ENCODE measurements at regions not wholly inside any gene's neighbourhood (a gene's known extent, or its start where the extent isn't known, plus 50 kb on each side); places are given as distances from the start of the nearest gene placed in this dataset.

GRCh38 chr5:6827526-6828219, 114.4 kb downstream of the TENT4A start:
- no peaks in the 10 kb centered on the region for H3K27me3 ChIP-seq (ENCODE audit: low read length)
- peak overlapping the region; percentile 18; the same call in 1 of the 2 replicates for H3K4me3 ChIP-seq (ENCODE audit: low read length)
- H4K20me1 ChIP-seq (ENCODE audit: insufficient read depth, low read depth, low read length) = no peaks in the 10 kb centered on the region
- no peaks in the 10 kb centered on the region for H3K9me2 ChIP-seq (replicated peaks; ENCODE audit: insufficient read depth, low read length)
- no peaks in the 10 kb centered on the region for H3K79me2 ChIP-seq (ENCODE audit: low read length)
- peak overlapping the region; percentile 36 for H3K4me2 ChIP-seq (ENCODE audit: low read depth, low read length, poor library complexity, severe bottlenecking)
- peak overlapping the region; percentile 38 for H3K9ac ChIP-seq (ENCODE audit: low read length)
- peak overlapping the region; percentile 63; the same call in 1 of the 2 replicates for H2AFZ ChIP-seq (ENCODE audit: low read length)
- no peaks in the 10 kb centered on the region; the same call in 1 of the 2 replicates for H3K9me3 ChIP-seq (ENCODE audit: low read length)
- no peaks in the 10 kb centered on the region for H3K36me3 ChIP-seq (ENCODE audit: insufficient read depth, low read length)
- no peak overlapping the region for H3K27ac ChIP-seq (ENCODE audit: low read length)
- no peaks in the 10 kb centered on the region; the same call in 1 of the 2 replicates for H3K4me1 ChIP-seq (ENCODE audit: low read length)
- peak; percentile 60 for DNase-seq

- Histone ChIP-seq H3K79me2 (ENCODE audit: low read length) (no peaks in the 10 kb centered on the region), H4K20me1 (ENCODE audit: insufficient read depth, low read depth, low read length) (no peaks in the 10 kb centered on the region), H3K9ac (ENCODE audit: low read length) (no peak overlapping the region), H3K36me3 (ENCODE audit: insufficient read depth, low read length) (no peaks in the 10 kb centered on the region), H3K4me3 (ENCODE audit: low read length) (no peak overlapping the region), H2AFZ (ENCODE audit: low read length) (no peak overlapping the region), H3K27ac (ENCODE audit: low read length) (no peak overlapping the region), H3K4me1 (ENCODE audit: low read length) (no peaks in the 10 kb centered on the region; the same call in 1 of the 2 replicates), H3K9me3 (ENCODE audit: low read length) (no peaks in the 10 kb centered on the region; the same call in 1 of the 2 replicates), H3K4me2 (ENCODE audit: low read depth, low read length, poor library complexity, severe bottlenecking) (no peak overlapping the region), H3K9me2 (replicated peaks; ENCODE audit: insufficient read depth, low read length) (no peaks in the 10 kb centered on the region), H3K27me3 (ENCODE audit: low read length) (no peaks in the 10 kb centered on the region)
- DNase-seq = no peak
Measured at GRCh38 chr5:6829150-6829784, 116.0 kb downstream of the TENT4A start.

- H3K36me3 ChIP-seq (ENCODE audit: insufficient read depth, low read length) = no peaks in the 10 kb centered on the region
- no peak overlapping the region for H2AFZ ChIP-seq (ENCODE audit: low read length)
- H3K27me3 ChIP-seq (ENCODE audit: low read length) = no peaks in the 10 kb centered on the region
- no peaks in the 10 kb centered on the region for H4K20me1 ChIP-seq (ENCODE audit: insufficient read depth, low read depth, low read length)
- H3K9ac ChIP-seq (ENCODE audit: low read length) = no peak overlapping the region
- H3K4me3 ChIP-seq (ENCODE audit: low read length) = no peak overlapping the region
- H3K79me2 ChIP-seq (ENCODE audit: low read length) = no peaks in the 10 kb centered on the region
- no peaks in the 10 kb centered on the region; the same call in 1 of the 2 replicates for H3K4me1 ChIP-seq (ENCODE audit: low read length)
- H3K9me2 ChIP-seq (replicated peaks; ENCODE audit: insufficient read depth, low read length) = no peaks in the 10 kb centered on the region
- DNase-seq = no peak
- H3K4me2 ChIP-seq (ENCODE audit: low read depth, low read length, poor library complexity, severe bottlenecking) = no peak overlapping the region
- no peaks in the 10 kb centered on the region; the same call in 1 of the 2 replicates for H3K9me3 ChIP-seq (ENCODE audit: low read length)
- no peak overlapping the region for H3K27ac ChIP-seq (ENCODE audit: low read length)
Measured at GRCh38 chr5:6830643-6831239, 117.5 kb downstream of the TENT4A start.

GRCh38 chr5:6831678-6832671, 118.7 kb downstream of the TENT4A start:
- Histone ChIP-seq H4K20me1 (ENCODE audit: insufficient read depth, low read depth, low read length) (no peaks in the 10 kb centered on the region), H3K79me2 (ENCODE audit: low read length) (no peaks in the 10 kb centered on the region), H2AFZ (ENCODE audit: low read length) (no peak overlapping the region), H3K4me2 (ENCODE audit: low read depth, low read length, poor library complexity, severe bottlenecking) (no peak overlapping the region), H3K4me1 (ENCODE audit: low read length) (no peaks in the 10 kb centered on the region; the same call in 1 of the 2 replicates), H3K9me2 (replicated peaks; ENCODE audit: insufficient read depth, low read length) (no peaks in the 10 kb centered on the region), H3K4me3 (ENCODE audit: low read length) (no peak overlapping the region), H3K27ac (ENCODE audit: low read length) (no peak overlapping the region), H3K9ac (ENCODE audit: low read length) (no peak overlapping the region), H3K27me3 (ENCODE audit: low read length) (no peaks in the 10 kb centered on the region), H3K9me3 (ENCODE audit: low read length) (no peaks in the 10 kb centered on the region; the same call in 1 of the 2 replicates), H3K36me3 (ENCODE audit: insufficient read depth, low read length) (no peaks in the 10 kb centered on the region)
- DNase-seq = no peak

GRCh38 chr5:6832994-6833393, 119.8 kb downstream of the TENT4A start:
- no peak overlapping the region for H3K4me3 ChIP-seq (ENCODE audit: low read length)
- H3K9me2 ChIP-seq (replicated peaks; ENCODE audit: insufficient read depth, low read length) = no peaks in the 10 kb centered on the region
- no peak overlapping the region for H2AFZ ChIP-seq (ENCODE audit: low read length)
- no peaks in the 10 kb centered on the region for H3K4me1 ChIP-seq (ENCODE audit: low read length)
- H3K36me3 ChIP-seq (ENCODE audit: insufficient read depth, low read length) = no peaks in the 10 kb centered on the region
- no peaks in the 10 kb centered on the region; the same call in 1 of the 2 replicates for H3K9me3 ChIP-seq (ENCODE audit: low read length)
- no peaks in the 10 kb centered on the region for H3K79me2 ChIP-seq (ENCODE audit: low read length)
- no peak overlapping the region for H3K27ac ChIP-seq (ENCODE audit: low read length)
- H3K4me2 ChIP-seq (ENCODE audit: low read depth, low read length, poor library complexity, severe bottlenecking) = no peak overlapping the region
- H4K20me1 ChIP-seq (ENCODE audit: insufficient read depth, low read depth, low read length) = no peaks in the 10 kb centered on the region
- DNase-seq = no peak
- no peak overlapping the region for H3K9ac ChIP-seq (ENCODE audit: low read length)
- no peaks in the 10 kb centered on the region for H3K27me3 ChIP-seq (ENCODE audit: low read length)

GRCh38 chr5:6833406-6833805, 120.2 kb downstream of the TENT4A start:
- Histone ChIP-seq H3K4me2 (ENCODE audit: low read depth, low read length, poor library complexity, severe bottlenecking) (no peak overlapping the region), H3K9ac (ENCODE audit: low read length) (no peak overlapping the region), H3K27ac (ENCODE audit: low read length) (no peak overlapping the region), H4K20me1 (ENCODE audit: insufficient read depth, low read depth, low read length) (no peaks in the 10 kb centered on the region), H2AFZ (ENCODE audit: low read length) (no peak overlapping the region), H3K36me3 (ENCODE audit: insufficient read depth, low read length) (no peaks in the 10 kb centered on the region), H3K4me3 (ENCODE audit: low read length) (no peak overlapping the region), H3K4me1 (ENCODE audit: low read length) (no peaks in the 10 kb centered on the region), H3K79me2 (ENCODE audit: low read length) (no peaks in the 10 kb centered on the region), H3K9me3 (ENCODE audit: low read length) (no peaks in the 10 kb centered on the region; the same call in 1 of the 2 replicates), H3K9me2 (replicated peaks; ENCODE audit: insufficient read depth, low read length) (no peaks in the 10 kb centered on the region), H3K27me3 (ENCODE audit: low read length) (no peaks in the 10 kb centered on the region)
- DNase-seq = no peak

GRCh38 chr5:6837095-6837494, 123.9 kb downstream of the TENT4A start:
- Histone ChIP-seq H3K79me2 (ENCODE audit: low read length) (no peaks in the 10 kb centered on the region), H3K9me2 (replicated peaks; ENCODE audit: insufficient read depth, low read length) (no peaks in the 10 kb centered on the region), H3K9ac (ENCODE audit: low read length) (no peak overlapping the region), H3K4me3 (ENCODE audit: low read length) (no peak overlapping the region), H3K27me3 (ENCODE audit: low read length) (no peaks in the 10 kb centered on the region), H3K9me3 (ENCODE audit: low read length) (no peaks in the 10 kb centered on the region), H2AFZ (ENCODE audit: low read length) (no peak overlapping the region), H3K36me3 (ENCODE audit: insufficient read depth, low read length) (no peaks in the 10 kb centered on the region), H3K4me1 (ENCODE audit: low read length) (no peaks in the 10 kb centered on the region), H3K27ac (ENCODE audit: low read length) (no peak overlapping the region), H3K4me2 (ENCODE audit: low read depth, low read length, poor library complexity, severe bottlenecking) (no peak overlapping the region), H4K20me1 (ENCODE audit: insufficient read depth, low read depth, low read length) (no peaks in the 10 kb centered on the region)
- no peak for DNase-seq

Data from Karpas-422 (cell line).